MM.1S (cell line): ENCODE measurements at regions not wholly inside any gene's neighbourhood (a gene's known extent, or its start where the extent isn't known, plus 50 kb on each side); places are given as distances from the start of the nearest gene placed in this dataset.
"Not testable (repeated sequence)": the region's sequence is repeated elsewhere in the genome, so short reads cannot be mapped to it uniquely, and the experiment has no call there.

Experiments
- DNase-seq: peaks from one replicate; pipeline ENCODE4 v3.0.0-alpha.2; 2015
- H2AFZ ChIP-seq: fragments of 300-600 bp; sonication (generic); 2 replicates; pipeline ENCODE4 v1.6.0; 2016; ENCODE audit warnings: antibody characterized with exemption, low read length
- H3F3A ChIP-seq: fragments of 300-600 bp; sonication (generic); 2 replicates; pipeline ENCODE4 v1.6.1; 2016; ENCODE audit warnings: mild to moderate bottlenecking, antibody characterized with exemption, low read length, moderate library complexity, mixed read lengths; ENCODE audit not compliant: insufficient read depth
- H3K27ac ChIP-seq: fragments of 300-600 bp; sonication (generic); 2 replicates; pipeline ENCODE4 v1.5.1; 2016; ENCODE audit warnings: mild to moderate bottlenecking, low read length
- H3K27me3 ChIP-seq: fragments of 300-600 bp; sonication (generic); replicated peaks from 2 replicates; pipeline ENCODE4 v1.6.0; 2016; ENCODE audit warnings: low read length; ENCODE audit not compliant: insufficient read depth
- H3K36me3 ChIP-seq: fragments of 300-600 bp; sonication (generic); replicated peaks from 2 replicates; pipeline ENCODE4 v1.6.1; 2016; ENCODE audit warnings: mild to moderate bottlenecking, low read length, mixed read lengths; ENCODE audit not compliant: insufficient read depth
- H3K4me1 ChIP-seq: fragments of 300-600 bp; sonication (generic); 2 replicates; pipeline ENCODE4 v1.6.1; 2016; ENCODE audit warnings: low read length, mixed read lengths
- H3K4me2 ChIP-seq: fragments of 300-600 bp; sonication (generic); 2 replicates; pipeline ENCODE4 v1.6.0; 2016; ENCODE audit warnings: low read depth, low read length
- H3K4me3 ChIP-seq: fragments of 300-600 bp; sonication (generic); 2 replicates; pipeline ENCODE4 v1.5.1; 2016; ENCODE audit warnings: low read length, mixed read lengths
- H3K79me2 ChIP-seq: fragments of 300-600 bp; sonication (generic); 2 replicates; pipeline ENCODE4 v1.6.1; 2016; ENCODE audit warnings: mixed run types, low read length, mixed read lengths
- H3K9ac ChIP-seq: fragments of 300-600 bp; sonication (generic); 2 replicates; pipeline ENCODE4 v1.6.1; 2016; ENCODE audit warnings: low read length, mixed read lengths
- H3K9me2 ChIP-seq: fragments of 300-600 bp; sonication (generic); replicated peaks from 2 replicates; pipeline ENCODE4 v1.6.1; 2016; ENCODE audit warnings: mild to moderate bottlenecking, low read length, mixed read lengths; ENCODE audit not compliant: insufficient read depth
- H3K9me3 ChIP-seq: fragments of 300-600 bp; sonication (generic); replicated peaks from 2 replicates; pipeline ENCODE4 v1.6.1; 2016; ENCODE audit warnings: mild to moderate bottlenecking, low read length, mixed read lengths; ENCODE audit not compliant: insufficient read depth
- H4K20me1 ChIP-seq: fragments of 300-600 bp; sonication (generic); 2 replicates; pipeline ENCODE4 v1.6.1; 2016; ENCODE audit warnings: mild to moderate bottlenecking, low read length, moderate library complexity, mixed read lengths; ENCODE audit not compliant: insufficient read depth
- CTCF ChIP-seq: fragments of 300-600 bp; sonication (generic); IDR thresholded peaks from 2 replicates; pipeline ENCODE4 v1.5.1; 2016; ENCODE audit warnings: antibody characterized with exemption, low read length, mixed read lengths
- EZH2 ChIP-seq: fragments of 300-600 bp; sonication (generic); optimal IDR thresholded peaks from 2 replicates; pipeline ENCODE3; 2017; ENCODE audit warnings: low read depth, mild to moderate bottlenecking, antibody characterized with exemption, low read length, mixed read lengths
- EZH2phosphoT487 ChIP-seq: fragments of 300-600 bp; sonication (generic); IDR thresholded peaks from 2 replicates; pipeline ENCODE4 v1.6.1; 2018; ENCODE audit warnings: antibody characterized with exemption, low read length

GRCh38 chr18:67766930-67767329 is 250.4 kb upstream of the DSEL start:
- no peaks in the 10 kb centered on the region for H3K36me3 ChIP-seq
- TF ChIP-seq CTCF = no peak
- no peak for TF ChIP-seq EZH2
- TF ChIP-seq EZH2phosphoT487 = no peak
- H2AFZ ChIP-seq = no peak overlapping the region
- no peaks in the 10 kb centered on the region for H4K20me1 ChIP-seq
- H3K9me2 ChIP-seq = no peaks in the 10 kb centered on the region
- H3F3A ChIP-seq = no peaks in the 10 kb centered on the region
- no peak for DNase-seq
- no peaks in the 10 kb centered on the region for H3K4me1 ChIP-seq
- no peak overlapping the region for H3K4me3 ChIP-seq
- no peak overlapping the region for H3K4me2 ChIP-seq
- no peak overlapping the region for H3K27ac ChIP-seq
- no peaks in the 10 kb centered on the region for H3K27me3 ChIP-seq
- no peaks in the 10 kb centered on the region for H3K79me2 ChIP-seq
- no peaks in the 10 kb centered on the region for H3K9me3 ChIP-seq
- H3K9ac ChIP-seq = no peak overlapping the region

GRCh38 chr18:67752211-67752610 is 235.7 kb upstream of the DSEL start:
- H3K4me1 ChIP-seq, H3K9me2 ChIP-seq, H3K9ac ChIP-seq, H3K4me2 ChIP-seq, H3K36me3 ChIP-seq, H3K27me3 ChIP-seq, H3K9me3 ChIP-seq, H3K4me3 ChIP-seq, H3F3A ChIP-seq, H4K20me1 ChIP-seq, H2AFZ ChIP-seq, DNase-seq, H3K27ac ChIP-seq, H3K79me2 ChIP-seq: not testable (repeated sequence)

GRCh38 chr18:67742954-67743353 is 226.4 kb upstream of the DSEL start:
- Histone ChIP-seq H4K20me1 (no peaks in the 10 kb centered on the region), H3K9me2 (no peaks in the 10 kb centered on the region), H3K36me3 (no peaks in the 10 kb centered on the region), H3K27ac (no peak overlapping the region), H3K4me1 (no peaks in the 10 kb centered on the region), H3K9ac (no peak overlapping the region), H3K79me2 (no peaks in the 10 kb centered on the region), H3K4me2 (no peak overlapping the region), H3K4me3 (no peak overlapping the region), H2AFZ (no peak overlapping the region), H3K9me3 (no peaks in the 10 kb centered on the region), H3K27me3 (no peaks in the 10 kb centered on the region), H3F3A (no peaks in the 10 kb centered on the region)
- no peak for DNase-seq
- no peak for TF ChIP-seq EZH2phosphoT487
- TF ChIP-seq EZH2 = no peak

GRCh38 chr18:67742525-67742924 is 226.0 kb upstream of the DSEL start:
- H3K9ac ChIP-seq = no peak overlapping the region
- H4K20me1 ChIP-seq = no peaks in the 10 kb centered on the region
- no peaks in the 10 kb centered on the region for H3K36me3 ChIP-seq
- H3K9me2 ChIP-seq = no peaks in the 10 kb centered on the region
- no peak overlapping the region for H3K4me2 ChIP-seq
- no peak overlapping the region for H3K4me3 ChIP-seq
- H3K9me3 ChIP-seq = no peaks in the 10 kb centered on the region
- no peak overlapping the region for H3K27ac ChIP-seq
- H2AFZ ChIP-seq = no peak overlapping the region
- no peaks in the 10 kb centered on the region for H3K4me1 ChIP-seq
- no peaks in the 10 kb centered on the region for H3F3A ChIP-seq
- H3K27me3 ChIP-seq = no peaks in the 10 kb centered on the region
- TF ChIP-seq EZH2 (no peak), EZH2phosphoT487 (no peak), CTCF (no peak)
- H3K79me2 ChIP-seq = no peaks in the 10 kb centered on the region
- DNase-seq = no peak
